NCI-H2196 treated with DMSO at 0.1 percent for 48 hours (cell line): ENCODE measurements at regions not wholly inside any gene's neighbourhood (a gene's known extent, or its start where the extent isn't known, plus 50 kb on each side); places are given as distances from the start of the nearest gene placed in this dataset.
"Not testable (repeated sequence)": the region's sequence is repeated elsewhere in the genome, so short reads cannot be mapped to it uniquely, and the experiment has no call there.

ENCODE experiments used
- DNase-seq: peaks from one replicate; lab custom pipeline; 2025; ENCODE audit not compliant: unreplicated experiment; lab: John Stamatoyannopoulos, UW

DNA sequence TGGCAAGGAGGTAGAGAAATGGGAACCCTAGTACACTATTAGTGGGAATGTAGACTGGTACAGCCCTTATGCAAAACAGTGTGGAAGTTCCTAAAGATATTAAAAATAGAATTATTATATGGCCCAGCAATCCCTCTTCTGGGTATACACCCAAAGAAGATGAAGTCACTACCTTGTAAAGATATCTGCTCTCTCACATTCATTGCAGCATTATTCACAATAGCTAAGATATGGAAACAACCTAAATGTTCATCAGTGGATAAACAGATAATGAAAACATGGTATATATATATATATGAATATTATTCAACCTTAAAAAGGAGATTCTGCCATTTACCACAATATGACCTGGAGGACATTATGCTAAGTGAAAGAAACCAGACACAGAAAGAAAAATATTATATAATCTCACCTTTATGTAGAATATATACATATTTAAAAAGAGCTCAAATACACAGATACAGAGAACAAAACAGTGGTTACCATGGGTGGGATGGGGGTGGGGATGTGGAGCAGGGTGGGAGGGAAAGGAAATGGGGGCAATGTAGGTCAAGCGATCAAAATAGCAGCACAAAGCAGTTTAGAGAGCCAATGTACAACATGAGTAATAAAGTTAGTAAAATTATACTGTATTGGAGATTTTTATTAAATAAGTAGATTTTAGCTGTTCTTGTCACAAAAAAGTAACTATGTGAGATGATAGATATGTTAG is 138.6 kb downstream of the SPRY1 start:
- no peak for DNase-seq

- no peak for DNase-seq
These were observed 139.6 kb downstream of the SPRY1 start for GRCh38 chr4:123536225-123536624.

DNA sequence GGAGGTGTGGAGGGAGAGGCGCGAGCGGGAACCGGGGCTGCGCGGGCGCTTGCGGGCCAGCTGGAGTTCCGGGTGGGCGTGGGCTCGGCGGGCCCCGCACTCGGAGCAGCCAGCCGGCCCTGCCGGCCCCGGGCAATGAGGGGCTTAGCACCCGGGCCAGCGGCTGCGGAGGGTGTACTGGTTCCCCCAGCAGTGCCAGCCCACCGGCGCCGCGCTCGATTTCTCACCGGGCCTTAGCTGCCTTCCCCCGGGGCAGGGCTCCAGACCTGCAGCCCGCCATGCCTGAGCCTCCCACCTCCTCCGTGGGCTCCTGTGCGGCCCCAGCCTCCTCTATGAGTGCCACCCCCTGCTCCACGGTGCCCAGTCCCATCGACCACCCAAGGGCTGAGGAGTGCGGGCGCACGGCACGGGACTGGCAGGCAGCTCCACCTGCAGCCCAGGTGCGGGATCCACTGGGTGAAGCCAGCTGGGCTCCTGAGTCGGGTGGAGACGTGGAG is 141.4 kb downstream of the SPRY1 start:
- not testable (repeated sequence) for DNase-seq

DNA sequence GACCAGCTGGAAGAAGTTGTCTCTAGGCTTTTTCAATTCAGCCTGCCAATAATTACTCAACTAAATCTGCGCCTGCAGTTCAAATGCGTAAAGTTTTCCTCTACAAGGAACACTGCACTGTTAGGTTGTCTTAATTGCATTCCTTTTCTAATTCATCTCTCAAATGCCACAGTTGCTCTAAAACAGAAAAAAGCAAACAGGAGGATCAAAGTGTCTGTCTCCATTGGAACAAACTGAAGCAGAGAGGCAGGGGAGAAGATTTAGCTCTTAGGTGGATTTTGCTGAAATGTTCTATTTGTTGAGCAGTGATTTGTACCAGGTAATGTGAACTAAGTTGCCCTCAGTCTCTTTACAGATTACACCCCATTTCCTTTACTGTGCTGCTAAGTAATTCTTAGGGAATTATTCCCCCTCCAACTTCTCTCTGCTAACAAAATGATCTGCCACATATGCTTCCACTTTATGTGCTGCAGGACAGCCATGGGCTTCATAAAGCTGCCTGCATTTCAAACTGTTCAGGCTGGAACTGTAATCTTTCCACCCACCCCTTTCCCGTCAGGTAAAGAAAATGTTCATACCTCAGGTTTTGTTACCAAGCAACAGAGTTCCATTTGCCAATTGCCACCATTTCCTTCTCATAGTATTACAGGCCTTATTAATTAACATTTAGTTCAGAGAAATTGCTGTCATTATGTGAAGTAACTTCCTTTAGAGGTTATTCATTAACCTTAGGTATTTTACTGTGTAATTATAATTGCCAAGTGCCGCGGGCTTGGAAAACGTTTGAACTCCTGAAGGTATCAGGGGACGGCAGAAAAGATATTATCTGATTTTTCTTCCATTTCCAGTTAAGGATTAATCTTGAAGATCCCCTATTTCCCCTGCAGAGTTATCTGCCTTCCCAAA is 149.3 kb downstream of the SPRY1 start:
- DNase-seq = no peak

- DNase-seq = no peak
These were observed 150.0 kb downstream of the SPRY1 start for GRCh38 chr4:123546573-123547060.

DNA sequence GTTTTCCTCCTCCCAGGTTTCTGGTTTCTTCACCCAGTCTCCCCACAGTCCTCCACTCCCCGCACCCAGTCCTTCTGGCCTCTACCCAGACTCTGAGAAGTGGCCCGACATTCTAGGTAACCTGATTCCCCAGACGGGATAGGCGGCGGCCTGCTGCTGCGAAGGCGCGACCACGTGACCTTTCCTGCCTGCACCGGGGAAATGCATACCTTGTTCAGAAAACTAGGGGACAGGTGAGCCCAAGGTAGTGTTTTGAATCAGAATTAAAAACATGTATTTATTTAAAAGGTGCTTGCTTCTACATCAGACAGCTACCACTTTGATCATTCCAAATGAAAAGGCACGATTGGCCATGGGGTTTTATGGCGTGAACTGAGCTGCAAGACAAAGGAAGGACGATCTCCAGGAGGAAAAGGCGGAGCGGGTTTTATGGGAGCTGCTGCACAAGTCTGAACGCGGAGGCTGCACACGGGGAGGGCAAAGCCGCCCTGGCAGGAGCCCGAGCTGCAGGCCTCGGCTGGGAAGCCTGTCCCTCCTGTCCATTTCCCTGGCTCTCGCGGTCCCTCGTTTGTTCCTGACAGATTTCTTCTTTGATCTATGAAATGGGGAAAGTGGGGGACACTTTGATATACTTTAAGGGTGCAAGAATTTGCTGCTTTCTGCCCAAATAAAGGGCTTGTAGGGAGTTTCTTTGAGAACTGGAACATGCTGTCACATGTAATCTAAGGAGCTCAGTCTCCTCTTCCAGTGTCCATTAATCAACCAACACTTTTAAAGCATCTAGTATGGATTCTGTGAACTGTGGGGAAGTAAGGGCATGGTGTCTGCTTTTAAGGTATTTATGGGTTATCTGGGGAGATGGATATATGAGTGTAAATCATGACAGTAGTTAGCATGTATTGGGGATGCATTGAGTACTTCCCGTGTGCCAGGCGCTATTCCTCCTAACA is 150.9 kb downstream of the SPRY1 start:
- DNase-seq = no peak

DNA sequence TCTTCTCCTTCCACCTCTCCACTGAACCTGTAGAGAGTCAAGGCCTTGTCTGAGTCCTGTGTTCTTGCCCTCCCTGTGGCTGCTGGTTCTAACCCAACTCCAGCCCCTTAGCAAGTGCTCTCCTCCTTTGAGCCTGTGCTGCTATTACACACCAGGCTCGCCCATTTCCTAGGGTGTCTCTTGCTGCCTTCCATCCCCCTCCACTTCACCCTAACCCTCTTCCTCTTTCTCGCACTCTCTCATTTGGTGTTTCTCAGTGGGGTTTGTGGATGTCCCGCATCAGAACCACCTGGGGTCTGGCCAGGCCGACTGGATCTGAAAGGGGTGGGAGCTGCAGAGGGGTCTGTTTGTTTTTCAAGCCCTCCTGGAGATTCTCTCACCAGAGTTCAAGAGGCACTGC is 156.7 kb downstream of the SPRY1 start:
- no peak for DNase-seq

DNA sequence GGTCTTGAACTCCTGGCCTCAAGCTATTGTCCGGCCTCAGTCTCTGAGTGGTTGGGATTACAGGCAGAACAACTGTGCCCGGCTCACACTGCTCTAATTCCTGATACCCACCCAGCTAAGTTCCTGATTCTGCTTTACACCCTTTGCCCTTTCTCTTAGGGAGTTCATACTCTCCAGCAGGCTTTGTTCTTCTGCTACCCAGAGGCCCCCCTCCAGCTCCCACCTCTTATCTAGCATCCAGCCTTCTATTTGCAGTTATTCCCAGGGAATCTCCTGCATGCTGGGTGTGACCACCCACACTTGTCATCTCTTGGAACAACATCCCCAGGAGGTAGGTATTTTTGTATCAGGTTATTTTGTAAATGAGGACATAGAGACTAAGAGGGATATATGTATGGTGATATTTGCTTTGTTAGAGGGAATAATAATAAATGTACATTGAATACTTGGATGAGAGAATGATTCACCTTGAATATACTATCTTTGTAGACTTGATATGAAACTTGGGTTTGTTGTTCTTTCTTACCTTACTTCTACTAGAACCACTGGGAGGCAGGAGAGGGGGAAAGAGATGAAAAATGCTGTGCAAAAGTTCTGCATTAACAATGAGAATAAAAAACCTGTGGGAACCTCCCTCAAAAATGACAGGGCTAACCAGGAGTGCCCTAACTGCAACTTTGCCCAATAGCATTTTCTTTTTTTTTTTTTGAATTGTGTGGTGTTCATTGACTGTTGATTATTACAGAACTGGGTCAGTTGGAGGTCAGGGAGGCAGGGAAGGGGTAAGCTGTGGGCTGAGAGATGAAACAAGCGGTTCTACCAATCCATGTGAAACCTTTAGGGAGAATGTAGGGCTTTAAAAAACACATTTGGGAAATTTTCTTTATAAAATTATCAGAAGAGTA is 157.4 kb downstream of the SPRY1 start:
- no peak for DNase-seq

GRCh38 chr4:123554801-123555232 is 158.2 kb downstream of the SPRY1 start:
- DNase-seq = no peak

GRCh38 chr4:123555233-123555806 is 158.7 kb downstream of the SPRY1 start:
- DNase-seq = no peak

GRCh38 chr4:123555807-123556273 is 159.2 kb downstream of the SPRY1 start:
- no peak for DNase-seq

DNA sequence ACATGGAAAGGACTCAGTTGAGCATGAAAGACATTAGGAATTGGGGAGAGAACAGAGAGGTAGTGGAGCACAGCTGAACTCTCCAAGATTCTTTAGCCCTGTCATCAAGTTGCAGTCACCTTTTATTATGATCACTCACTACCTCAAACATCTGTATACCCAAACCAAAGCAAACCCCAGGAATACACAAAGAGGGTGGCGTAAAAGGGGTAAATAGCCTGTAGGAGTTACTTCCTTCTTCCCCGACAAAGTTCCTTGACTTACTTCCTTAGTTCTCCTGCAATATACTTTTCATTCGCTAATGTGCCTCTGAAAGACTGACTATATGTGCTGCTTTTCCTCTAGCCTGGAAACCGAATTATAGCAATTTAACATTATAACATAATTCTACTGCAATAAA is 159.9 kb downstream of the SPRY1 start:
- no peak for DNase-seq

- DNase-seq = no peak
These were observed 161.4 kb downstream of the SPRY1 start for GRCh38 chr4:123557857-123558536.

DNA sequence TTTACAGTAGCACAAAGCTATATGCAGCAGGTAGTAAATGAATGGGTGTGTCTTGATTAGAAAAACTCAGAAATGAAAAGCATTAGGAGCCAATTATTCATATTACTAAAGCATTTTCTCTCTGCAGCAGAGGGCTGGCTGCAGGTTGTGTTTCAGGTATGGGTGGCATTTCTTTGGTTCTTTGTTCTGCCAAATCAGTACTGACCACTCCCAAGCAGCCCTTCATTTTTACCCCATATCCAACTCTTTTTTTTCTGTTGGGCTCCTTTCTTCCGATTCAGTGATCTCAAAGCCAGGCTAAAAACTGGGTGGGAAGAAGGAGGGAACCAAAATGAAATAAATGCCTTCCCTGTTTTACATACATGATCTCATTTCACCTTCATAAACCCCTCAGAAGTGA is 162.3 kb downstream of the SPRY1 start:
- DNase-seq = no peak

- DNase-seq = no peak
These were observed 163.6 kb downstream of the SPRY1 start for GRCh38 chr4:123559955-123560871.

DNA sequence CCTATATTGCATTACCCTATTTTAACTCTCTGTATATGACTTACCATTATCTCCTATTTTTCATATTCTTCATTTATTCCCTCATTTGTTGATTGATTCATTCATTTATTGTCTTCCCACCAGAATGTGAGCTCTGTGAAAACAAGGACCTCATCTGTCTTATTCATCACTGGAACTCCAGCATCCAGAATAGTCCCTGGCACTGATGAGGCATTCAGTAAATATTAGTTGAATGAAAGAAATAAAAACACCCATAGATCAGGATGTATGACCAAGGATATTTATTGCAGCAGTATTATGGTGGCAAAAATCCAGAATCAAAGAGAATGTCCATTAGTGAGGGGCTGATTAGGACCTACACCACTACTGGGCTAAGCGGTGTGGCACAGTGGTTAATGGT is 164.9 kb downstream of the SPRY1 start:
- no peak for DNase-seq

GRCh38 chr4:123562994-123563750 is 166.6 kb downstream of the SPRY1 start:
- no peak for DNase-seq
